Naive thymus-derived CD4-positive, alpha-beta T cell (primary cell): ENCODE measurements at regions not wholly inside any gene's neighbourhood (a gene's known extent, or its start where the extent isn't known, plus 50 kb on each side); places are given as distances from the start of the nearest gene placed in this dataset.
A peak's percentile ranks its signal among the peaks of the same experiment; 100 is the strongest.

Experiments used
- ATAC-seq: fragments of 150-1000 bp; cut with Tn5 transposase; 2 replicates; pipeline ENCODE4 v1.10.0; 2021; ENCODE audit warnings: mild to moderate bottlenecking, moderate library complexity
- CTCF ChIA-PET: fragments of 350-600 bp; sonication (Branson Sonifier 250); formaldehyde crosslinking; loops from one replicate; lab custom pipeline; 2021; ENCODE audit warnings: antibody characterized with exemption; lab: Charles Lee
- POLR2A ChIA-PET: fragments of 350-600 bp; sonication (Branson Sonifier 250); formaldehyde crosslinking; loops from one replicate; lab custom pipeline; 2021; ENCODE audit warnings: antibody characterized with exemption, inconsistent platforms; lab: Charles Lee
- DNase-seq, 9 donors: peaks; one replicate each; pipeline versions ENCODE4 v3.0.0 to v3.0.0-alpha.2; 2020 to 2022; ENCODE audit warnings: mixed read lengths in 1 of 9
- H3K27ac ChIP-seq: one replicate; pipeline ENCODE4 v1.7.0; 2013; ENCODE audit warnings: mild to moderate bottlenecking, low read depth, low read length, moderate library complexity
- H3K27me3 ChIP-seq, 2 donors: one replicate each; pipeline ENCODE4 v1.7.0; 2013; ENCODE audit warnings: low read length in 2 of 2, mild to moderate bottlenecking in 2 of 2, moderate library complexity in 2 of 2; ENCODE audit not compliant: control insufficient read depth in 2 of 2, insufficient read depth in 2 of 2
- H3K36me3 ChIP-seq, 3 experiments: 1 replicate in 2 of 3; 2 replicates in 1 of 3; pipeline ENCODE4 v1.7.0; 2013; ENCODE audit warnings: low read length in 3 of 3, mild to moderate bottlenecking in 3 of 3, moderate library complexity in 1 of 3; ENCODE audit not compliant: insufficient read depth in 3 of 3, control insufficient read depth in 2 of 3
- H3K4me1 ChIP-seq, 2 donors: one replicate each; pipeline ENCODE4 v1.7.0; 2013; ENCODE audit warnings: low read length in 2 of 2, mild to moderate bottlenecking in 2 of 2, moderate library complexity in 1 of 2; ENCODE audit not compliant: control insufficient read depth in 2 of 2, insufficient read depth in 2 of 2
- H3K4me3 ChIP-seq: 2 replicates; pipeline ENCODE4 v1.7.0; 2013; ENCODE audit warnings: mild to moderate bottlenecking, low read length
- H3K9me3 ChIP-seq, 3 experiments: 1 replicate in 2 of 3; 2 replicates in 1 of 3; pipeline ENCODE4 v1.7.0; 2013; ENCODE audit warnings: low read length in 3 of 3; ENCODE audit not compliant: control insufficient read depth in 2 of 3
- H3K27ac Mint-ChIP-seq, 9 donors: one replicate each; pipeline ENCODE4 v1.8.0; 2020 to 2022; ENCODE audit warnings: mixed read lengths in 9 of 9, mild to moderate bottlenecking in 8 of 9, moderate library complexity in 5 of 9, inconsistent platforms in 2 of 9
- H3K27me3 Mint-ChIP-seq, 5 donors: one replicate each; pipeline ENCODE4 v1.8.0; 2021 to 2022; ENCODE audit warnings: mixed read lengths in 5 of 5, mild to moderate bottlenecking in 1 of 5
- H3K36me3 Mint-ChIP-seq, 5 donors: one replicate each; pipeline ENCODE4 v1.8.0; 2020 to 2022; ENCODE audit warnings: mixed read lengths in 5 of 5, mild to moderate bottlenecking in 3 of 5, inconsistent platforms in 1 of 5
- H3K4me1 Mint-ChIP-seq, 7 donors: one replicate each; pipeline ENCODE4 v1.8.0; 2020 to 2022; ENCODE audit warnings: mixed read lengths in 7 of 7, mild to moderate bottlenecking in 3 of 7, inconsistent platforms in 1 of 7
- H3K4me3 Mint-ChIP-seq, 10 donors: one replicate each; pipeline ENCODE4 v1.8.0; 2020 to 2022; ENCODE audit warnings: mild to moderate bottlenecking in 10 of 10, mixed read lengths in 10 of 10, moderate library complexity in 6 of 10, inconsistent platforms in 2 of 10
- H3K9me3 Mint-ChIP-seq, 11 donors: one replicate each; pipeline ENCODE4 v1.8.0; 2020 to 2022; ENCODE audit warnings: mixed read lengths in 11 of 11, mild to moderate bottlenecking in 4 of 11, inconsistent platforms in 1 of 11, moderate library complexity in 1 of 11
- intact Hi-C, 2 donors: fragments of 100-400 bp; cut with micrococcal nuclease; formaldehyde crosslinking; loops; one replicate each; pipeline ENCODE4 v1.15.1; 2023

DNA sequence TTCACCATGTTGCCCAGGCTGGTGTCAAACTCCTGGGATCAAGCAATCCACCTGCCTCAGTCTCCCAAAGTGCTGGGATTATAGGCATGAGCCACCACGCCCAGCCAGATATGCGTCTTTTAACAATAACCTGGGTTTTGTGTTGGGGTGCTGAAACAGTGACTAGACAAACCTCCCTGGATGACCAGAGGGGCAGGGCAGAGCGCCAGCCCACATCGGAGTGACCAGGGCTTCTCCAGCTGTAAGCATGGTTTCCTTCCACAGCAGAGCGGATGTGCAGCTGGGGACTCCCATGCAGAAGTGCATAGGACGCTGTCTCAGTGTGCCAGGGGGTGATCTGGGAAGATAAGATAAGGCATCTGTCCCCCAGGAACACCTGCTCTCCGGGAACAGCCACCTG is 244.9 kb downstream of the IRX2 start:
- no peaks in the 10 kb centered on the region for H3K4me1 Mint-ChIP-seq
- DNase-seq (no peak), ATAC-seq (no peak)
- intact Hi-C loops: no loop called here
- H3K4me3 Mint-ChIP-seq: no peak overlapping the region
- no peak overlapping the region for H3K27ac Mint-ChIP-seq
- no peaks in the 10 kb centered on the region for H3K36me3 ChIP-seq
- peaks cover 0 to 13% (median 3%) of the 10 kb centered on the region in 11 donors for H3K9me3 Mint-ChIP-seq
- no peak overlapping the region for H3K27ac ChIP-seq
- no peaks in the 10 kb centered on the region for H3K27me3 ChIP-seq
- peaks cover 0 to 14% (median 0%) of the 10 kb centered on the region in 5 donors for H3K27me3 Mint-ChIP-seq
- no peaks in the 10 kb centered on the region for H3K4me1 ChIP-seq
- POLR2A ChIA-PET: no interaction called here
- CTCF ChIA-PET: no interaction called here
- H3K36me3 Mint-ChIP-seq: peaks cover 0 to 7% (median 0%) of the 10 kb centered on the region in 5 donors
- no peaks in the 10 kb centered on the region for H3K9me3 ChIP-seq
- H3K4me3 ChIP-seq: no peak overlapping the region

DNA sequence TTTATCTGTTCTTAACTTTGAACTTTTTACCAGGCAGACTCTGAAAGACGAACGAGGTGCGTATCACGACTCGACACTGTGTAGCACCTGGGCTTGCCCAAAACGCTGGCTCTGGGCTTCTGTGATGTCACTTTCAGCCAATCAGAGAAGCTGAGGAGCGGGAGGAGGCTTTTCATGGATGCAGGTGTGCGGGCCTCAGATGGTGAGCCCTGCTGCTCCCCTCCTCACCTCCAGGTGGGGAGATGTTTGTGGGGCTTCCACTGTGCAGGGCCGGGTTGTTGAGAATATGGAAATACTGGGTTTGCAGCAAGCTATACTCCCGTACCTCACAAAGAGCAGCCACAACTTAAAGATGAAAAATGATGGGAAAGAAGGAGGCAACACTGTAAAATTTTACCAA is 246.3 kb downstream of the IRX2 start:
- Histone ChIP-seq H3K4me1 (no peaks in the 10 kb centered on the region), H3K27ac (no peak overlapping the region), H3K36me3 (no peaks in the 10 kb centered on the region), H3K27me3 (no peaks in the 10 kb centered on the region), H3K9me3 (no peaks in the 10 kb centered on the region), H3K4me3 (no peak overlapping the region)
- no peaks in the 10 kb centered on the region for H3K4me1 Mint-ChIP-seq
- ATAC-seq (no peak), DNase-seq (no peak)
- intact Hi-C loops: no loop called here
- peaks cover 0 to 14% (median 0%) of the 10 kb centered on the region in 5 donors for H3K27me3 Mint-ChIP-seq
- H3K36me3 Mint-ChIP-seq: peaks cover 0 to 7% (median 0%) of the 10 kb centered on the region in 5 donors
- H3K9me3 Mint-ChIP-seq: peaks cover 0 to 13% (median 3%) of the 10 kb centered on the region in 11 donors
- ChIA-PET CTCF (no interaction called here), POLR2A (no interaction called here)
- H3K27ac Mint-ChIP-seq: no peak overlapping the region
- no peak overlapping the region for H3K4me3 Mint-ChIP-seq

DNA sequence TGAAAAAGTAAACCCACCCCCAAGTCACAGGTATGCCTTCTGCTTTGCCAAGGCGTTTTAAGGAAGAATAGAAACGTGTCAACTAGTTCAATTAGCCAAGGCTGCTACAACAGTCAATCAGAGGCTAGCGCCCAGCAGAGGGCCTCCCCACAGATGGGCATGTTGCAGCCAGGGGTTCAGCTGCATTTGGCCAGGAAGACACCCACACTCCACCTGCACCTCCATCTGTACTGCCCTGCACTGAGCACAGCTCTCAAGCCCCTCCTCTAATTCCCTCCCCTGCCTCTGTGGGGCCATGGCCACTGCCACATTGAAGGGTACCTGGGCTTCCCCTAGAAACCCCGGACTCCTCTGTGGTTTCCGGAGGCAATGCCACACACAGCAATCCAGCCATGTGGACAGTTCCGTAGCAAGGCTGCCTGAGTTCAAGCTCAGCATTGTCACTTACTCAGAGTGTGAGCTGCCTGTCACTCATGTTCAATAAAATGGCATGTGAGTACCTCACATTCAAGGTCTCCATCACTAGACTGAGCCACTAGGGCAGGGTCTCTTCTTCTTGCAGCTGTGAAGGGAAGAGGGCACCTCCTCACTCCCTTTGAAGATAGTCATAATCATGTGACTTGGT is 248.4 kb downstream of the IRX2 start:
- Mint-ChIP-seq H3K4me3 (no peak overlapping the region), H3K36me3 (peaks cover 0 to 3% (median 0%) of the 10 kb centered on the region in 5 donors)
- intact Hi-C loops: no loop called here

DNA sequence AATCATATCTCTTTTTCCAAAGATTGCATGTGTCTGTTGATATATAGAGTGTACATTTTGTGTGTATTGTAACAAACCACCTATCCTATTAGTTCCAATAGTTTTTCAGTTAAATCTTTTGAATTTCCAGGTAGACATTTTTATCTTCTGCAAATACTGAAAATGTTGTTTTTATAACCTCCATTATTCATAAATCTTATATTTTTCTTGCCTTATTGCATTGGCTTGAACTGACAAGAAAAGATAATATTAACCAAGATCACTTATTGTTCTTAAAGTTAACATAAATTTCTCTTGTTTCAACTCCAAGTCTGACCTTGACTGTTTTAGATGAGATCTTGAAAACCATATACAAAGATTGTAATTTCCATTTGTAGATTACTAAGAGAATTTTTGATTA is 251.6 kb downstream of the IRX2 start:
- no peaks in the 10 kb centered on the region for H3K9me3 ChIP-seq
- Mint-ChIP-seq H3K9me3 (peaks cover 0 to 11% (median 4%) of the 10 kb centered on the region in 11 donors), H3K4me1 (no peaks in the 10 kb centered on the region), H3K4me3 (no peak overlapping the region), H3K27ac (no peak overlapping the region), H3K27me3 (peaks cover 0 to 12% (median 0%) of the 10 kb centered on the region in 5 donors), H3K36me3 (peaks cover 0 to 3% (median 0%) of the 10 kb centered on the region in 5 donors)
- no peak overlapping the region for H3K27ac ChIP-seq
- H3K4me3 ChIP-seq: no peak overlapping the region
- H3K36me3 ChIP-seq: no peaks in the 10 kb centered on the region
- DNase-seq: no peak
- ChIA-PET POLR2A (no interaction called here), CTCF (no interaction called here)
- intact Hi-C loops: no loop called here
- H3K4me1 ChIP-seq: no peaks in the 10 kb centered on the region
- no peaks in the 10 kb centered on the region for H3K27me3 ChIP-seq
- no peak for ATAC-seq

More for the DNA sequence above, 248.4 kb downstream of the IRX2 start:
- no peak for DNase-seq
- Mint-ChIP-seq H3K4me1 (no peaks in the 10 kb centered on the region), H3K27me3 (peaks cover 0 to 2% (median 0%) of the 10 kb centered on the region in 5 donors), H3K27ac (no peak overlapping the region), H3K9me3 (peaks cover 0 to 11% (median 3%) of the 10 kb centered on the region in 11 donors)
- Histone ChIP-seq H3K36me3 (no peaks in the 10 kb centered on the region), H3K27me3 (no peaks in the 10 kb centered on the region), H3K4me1 (no peaks in the 10 kb centered on the region), H3K27ac (no peak overlapping the region), H3K4me3 (no peak overlapping the region), H3K9me3 (no peaks in the 10 kb centered on the region)
- ChIA-PET CTCF (interaction anchor here (0.6 kb wide), 1 partner anchor 9 kb away, joined by 6 read pairs; no protein-coding TSS in a partner anchor), POLR2A (no interaction called here)
- no peak for ATAC-seq

DNA sequence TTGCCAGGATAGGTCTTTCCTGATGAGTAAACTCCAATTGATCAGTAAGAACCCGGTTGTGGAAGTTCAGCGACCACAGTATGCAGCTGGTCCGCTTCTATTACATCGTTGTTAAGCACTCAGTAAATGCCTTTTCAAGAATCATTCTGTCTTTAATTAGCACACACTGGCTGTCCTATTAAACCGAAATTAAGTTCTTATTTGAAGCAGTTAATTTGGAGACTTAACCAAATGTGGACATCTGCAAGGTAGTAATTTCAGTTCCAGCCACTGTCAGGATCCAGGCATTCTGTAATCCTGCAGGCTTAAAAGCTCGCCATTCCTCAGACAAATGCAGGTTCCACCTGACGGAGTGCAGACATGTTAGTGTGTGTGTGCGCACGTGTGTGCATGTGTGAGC is 254.6 kb downstream of the IRX2 start:
- Histone ChIP-seq H3K9me3 (no peaks in the 10 kb centered on the region), H3K4me3 (no peak overlapping the region), H3K4me1 (no peaks in the 10 kb centered on the region), H3K27ac (no peak overlapping the region), H3K36me3 (no peaks in the 10 kb centered on the region), H3K27me3 (no peaks in the 10 kb centered on the region)
- H3K36me3 Mint-ChIP-seq: peaks cover 0 to 2% (median 0%) of the 10 kb centered on the region in 5 donors
- no peak for ATAC-seq
- no peak overlapping the region for H3K4me3 Mint-ChIP-seq
- no peak overlapping the region for H3K27ac Mint-ChIP-seq
- H3K27me3 Mint-ChIP-seq: peaks cover 0 to 21% (median 0%) of the 10 kb centered on the region in 5 donors
- POLR2A ChIA-PET: no interaction called here
- intact Hi-C loops: no loop called here
- DNase-seq: no peak
- CTCF ChIA-PET: no interaction called here
- no peaks in the 10 kb centered on the region for H3K4me1 Mint-ChIP-seq
- H3K9me3 Mint-ChIP-seq: peaks cover 0 to 7% (median 0%) of the 10 kb centered on the region in 11 donors

DNA sequence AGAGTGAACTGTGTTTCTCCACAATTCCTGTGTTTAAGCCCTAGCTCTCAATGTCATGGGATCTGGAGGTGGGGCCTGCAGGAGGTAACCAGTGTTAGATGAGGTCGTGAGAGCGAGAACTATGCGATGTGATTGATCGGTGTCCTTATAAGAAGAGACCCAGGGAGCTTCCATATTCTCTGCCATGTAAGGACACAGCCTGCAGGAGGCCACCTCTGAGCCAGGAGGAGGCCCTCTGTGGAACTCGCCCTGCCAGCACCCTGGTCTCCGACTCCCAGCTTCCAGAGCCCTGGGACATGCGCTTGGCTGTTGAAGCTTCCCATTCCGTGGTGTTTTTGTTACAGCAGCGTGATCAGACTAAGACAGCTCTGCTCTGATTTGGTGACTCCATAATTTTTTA is 255.4 kb downstream of the IRX2 start:
- POLR2A ChIA-PET: interaction anchor here (0.8 kb wide), 1 partner anchor 40 kb away, joined by 3 read pairs; no protein-coding TSS in a partner anchor
- no peak for DNase-seq
- Histone ChIP-seq H3K4me1 (no peaks in the 10 kb centered on the region), H3K36me3 (no peaks in the 10 kb centered on the region), H3K27me3 (no peaks in the 10 kb centered on the region), H3K27ac (no peak overlapping the region), H3K9me3 (no peaks in the 10 kb centered on the region), H3K4me3 (no peak overlapping the region)
- no peak for ATAC-seq
- H3K9me3 Mint-ChIP-seq: peaks cover 0 to 7% (median 2%) of the 10 kb centered on the region in 11 donors
- no peaks in the 10 kb centered on the region for H3K36me3 Mint-ChIP-seq
- H3K27ac Mint-ChIP-seq: no peak overlapping the region
- peaks cover 0 to 21% (median 0%) of the 10 kb centered on the region in 5 donors for H3K27me3 Mint-ChIP-seq
- intact Hi-C loops: no loop called here
- CTCF ChIA-PET: no interaction called here
- H3K4me3 Mint-ChIP-seq: no peak overlapping the region
- H3K4me1 Mint-ChIP-seq: no peaks in the 10 kb centered on the region

DNA sequence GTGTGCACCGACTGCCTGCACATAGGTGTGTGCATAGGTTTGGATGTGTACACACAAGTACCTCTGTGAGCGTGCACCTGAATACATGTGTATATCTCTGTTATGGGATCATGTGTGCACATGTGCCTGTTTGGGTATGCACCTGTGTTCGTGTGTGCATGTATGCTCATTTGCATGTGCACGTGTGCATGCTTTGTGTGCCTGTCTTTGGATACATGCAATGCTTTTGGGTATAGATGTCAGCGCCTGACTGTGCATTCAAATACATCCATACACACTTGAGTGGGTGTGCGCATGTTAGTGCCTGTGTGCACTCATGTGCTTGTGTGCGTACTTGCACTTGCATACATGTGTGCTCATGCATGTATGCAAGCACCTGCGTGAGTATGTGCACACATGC is 258.1 kb downstream of the IRX2 start:
- CTCF ChIA-PET: no interaction called here
- peak; percentile 8 for ATAC-seq
- H3K4me1 Mint-ChIP-seq: no peaks in the 10 kb centered on the region

More for the DNA sequence above, 258.1 kb downstream of the IRX2 start:
- Mint-ChIP-seq H3K27me3 (peaks cover 0 to 21% (median 0%) of the 10 kb centered on the region in 5 donors), H3K4me3 (no peak overlapping the region), H3K27ac (no peak overlapping the region), H3K9me3 (peaks cover 0 to 5% (median 0%) of the 10 kb centered on the region in 11 donors), H3K36me3 (no peaks in the 10 kb centered on the region)
- POLR2A ChIA-PET: no interaction called here
- no peaks in the 10 kb centered on the region for H3K9me3 ChIP-seq
- no peak overlapping the region for H3K4me3 ChIP-seq
- H3K27me3 ChIP-seq: no peaks in the 10 kb centered on the region
- H3K36me3 ChIP-seq: no peaks in the 10 kb centered on the region
- H3K27ac ChIP-seq: no peak overlapping the region
- intact Hi-C loops: no loop called here
- no peak for DNase-seq
- no peaks in the 10 kb centered on the region for H3K4me1 ChIP-seq
